ENCODE measurements at regions not wholly inside any gene's neighbourhood (a gene's known extent, or its start where the extent isn't known, plus 50 kb on each side); places are given as distances from the start of the nearest gene placed in this dataset.
"Not testable (repeated sequence)": the region's sequence is repeated elsewhere in the genome, so short reads cannot be mapped to it uniquely, and the experiment has no call there.

DNA sequence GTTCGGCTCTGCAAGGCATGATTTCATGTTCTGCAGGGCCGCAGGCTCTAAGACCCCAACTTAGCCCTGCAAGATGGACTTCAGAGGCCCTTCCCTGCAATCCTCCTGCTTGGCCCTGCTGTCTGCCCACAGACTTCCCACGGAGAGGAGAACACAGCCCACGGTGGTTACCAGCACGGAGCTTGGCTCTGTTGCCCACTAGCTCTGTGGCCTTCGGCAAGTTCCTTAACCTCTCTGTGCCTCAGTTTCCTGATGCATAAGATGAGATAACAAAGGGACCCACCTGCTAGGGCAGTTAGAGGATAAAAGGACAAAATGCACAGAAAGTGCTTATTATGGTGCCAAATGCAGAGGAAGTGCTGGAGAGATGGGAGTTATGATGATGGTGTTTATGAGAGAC lies 200.4 kb downstream of the HUNK start:
- no peak overlapping the region for H4K5ac ChIP-seq (ENCODE audit: insufficient read length, low read depth, low read length)
- H3K27ac ChIP-seq (ENCODE audit: insufficient read length, low read depth, low read length), result no peak overlapping the region
- H4K8ac ChIP-seq (replicated peaks; ENCODE audit: insufficient read length, low read depth, low read length), result no peak overlapping the region
- no peak overlapping the region for H2BK12ac ChIP-seq (ENCODE audit: insufficient read length, low read depth, low read length)
- H3K4me1 ChIP-seq (ENCODE audit: insufficient read depth, low read length), result no peaks in the 10 kb centered on the region
- no peak overlapping the region for H2BK5ac ChIP-seq (ENCODE audit: insufficient read length, low read length)
- 0 out of 4 replicates have a peak, but pooled peaks cover 0 to 3% of the 10 kb centered on the region in 2 experiments for H3K4me1 Mint-ChIP-seq
- H2BK20ac ChIP-seq (ENCODE audit: low read depth, low read length, poor library complexity, severe bottlenecking), result no peak overlapping the region
- H3K9me3 Mint-ChIP-seq, result no peaks in the 10 kb centered on the region
- H2AFZ ChIP-seq (ENCODE audit: low read length), result no peak overlapping the region
- H3K14ac ChIP-seq (ENCODE audit: insufficient read depth, low read length), result no peak overlapping the region
- no peaks in the 10 kb centered on the region for H3K36me3 Mint-ChIP-seq (ENCODE audit: insufficient read depth in 1 of 3, low read depth in 3 of 3)
- H3K23ac ChIP-seq (ENCODE audit: insufficient read length, low read depth, low read length), result no peak overlapping the region
- H4K91ac ChIP-seq (ENCODE audit: insufficient read length, low read depth, low read length), result no peak overlapping the region
- no peaks in the 10 kb centered on the region for H3K27me3 ChIP-seq (ENCODE audit: insufficient read depth, low read length)
- no peak overlapping the region for H3K4me2 ChIP-seq (ENCODE audit: insufficient read depth, insufficient read length, low read length)
- no peaks in the 10 kb centered on the region for H3K23me2 ChIP-seq (ENCODE audit: insufficient read length, low read depth, low read length, poor library complexity, severe bottlenecking)
- TF ChIP-seq, protein P1, sequence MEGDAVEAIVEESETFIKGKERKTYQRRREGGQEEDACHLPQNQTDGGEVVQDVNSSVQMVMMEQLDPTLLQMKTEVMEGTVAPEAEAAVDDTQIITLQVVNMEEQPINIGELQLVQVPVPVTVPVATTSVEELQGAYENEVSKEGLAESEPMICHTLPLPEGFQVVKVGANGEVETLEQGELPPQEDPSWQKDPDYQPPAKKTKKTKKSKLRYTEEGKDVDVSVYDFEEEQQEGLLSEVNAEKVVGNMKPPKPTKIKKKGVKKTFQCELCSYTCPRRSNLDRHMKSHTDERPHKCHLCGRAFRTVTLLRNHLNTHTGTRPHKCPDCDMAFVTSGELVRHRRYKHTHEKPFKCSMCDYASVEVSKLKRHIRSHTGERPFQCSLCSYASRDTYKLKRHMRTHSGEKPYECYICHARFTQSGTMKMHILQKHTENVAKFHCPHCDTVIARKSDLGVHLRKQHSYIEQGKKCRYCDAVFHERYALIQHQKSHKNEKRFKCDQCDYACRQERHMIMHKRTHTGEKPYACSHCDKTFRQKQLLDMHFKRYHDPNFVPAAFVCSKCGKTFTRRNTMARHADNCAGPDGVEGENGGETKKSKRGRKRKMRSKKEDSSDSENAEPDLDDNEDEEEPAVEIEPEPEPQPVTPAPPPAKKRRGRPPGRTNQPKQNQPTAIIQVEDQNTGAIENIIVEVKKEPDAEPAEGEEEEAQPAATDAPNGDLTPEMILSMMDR (conservative IDR thresholded peaks at IDR 0.05), result no peak
- no peak overlapping the region for H3T11ph ChIP-seq (ENCODE audit: low read length)
- no peak overlapping the region for H3K4me3 Mint-ChIP-seq
- no peaks in the 10 kb centered on the region for H3K9me3 ChIP-seq (ENCODE audit: control insufficient read depth, low read depth, low read length)
- no peaks in the 10 kb centered on the region for H3K79me2 ChIP-seq (ENCODE audit: insufficient read depth, low read length)
- no peak overlapping the region for H3K9ac ChIP-seq (ENCODE audit: extremely low read depth, insufficient read length, low read length)
- no peak overlapping the region for H3K4ac ChIP-seq (ENCODE audit: low read depth, low read length)
- H3K27ac Mint-ChIP-seq, result no peak overlapping the region
- H4K20me1 ChIP-seq (ENCODE audit: control insufficient read depth, insufficient read depth, insufficient read length), result no peaks in the 10 kb centered on the region
- no peak overlapping the region for H2AK5ac ChIP-seq (ENCODE audit: insufficient read length, low read length)
- H3K27me3 Mint-ChIP-seq (ENCODE audit: low read depth), result peaks cover 3% of the 10 kb centered on the region; the same call in 1 of the 2 replicates
- no peak overlapping the region for H2BK15ac ChIP-seq (ENCODE audit: low read depth, low read length)
- H3K79me1 ChIP-seq (ENCODE audit: insufficient read depth, low read depth, low read length, poor library complexity, severe bottlenecking), result no peaks in the 10 kb centered on the region
- no CpG with 5 or more reads among the region's 6 CpGs for WGBS (ENCODE audit: extremely low coverage, insufficient read length, low lambda C conversion rate)
- DNase-seq, result no peak
- H3K18ac ChIP-seq (ENCODE audit: insufficient read length, low read depth, low read length), result no peak overlapping the region
- H2BK120ac ChIP-seq (ENCODE audit: low read depth, low read length, poor library complexity, severe bottlenecking), result no peak overlapping the region
- no peak overlapping the region for H3K56ac ChIP-seq (ENCODE audit: insufficient read length, low read depth, low read length)

DNA sequence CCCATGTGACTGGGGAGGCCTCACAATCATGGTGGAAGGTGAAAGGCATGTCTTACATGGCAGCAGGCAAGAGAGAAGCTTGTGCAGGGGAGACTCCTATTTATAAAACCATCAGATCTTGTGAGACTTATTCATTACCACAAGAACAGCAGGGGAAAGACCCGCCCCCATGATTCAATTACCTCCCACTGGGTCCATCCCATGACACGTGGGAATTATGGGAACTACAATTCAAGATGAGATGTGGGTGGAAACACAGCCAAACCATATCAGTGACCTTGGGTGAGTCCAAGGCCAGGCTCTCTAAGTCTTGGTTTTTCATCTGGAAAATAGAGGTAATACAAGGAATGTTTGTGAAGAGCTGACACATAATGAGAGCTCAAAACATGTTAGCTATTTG lies 198.8 kb downstream of the HUNK start:
- no CpG with 5 or more reads among the region's 2 CpGs for WGBS (ENCODE audit: extremely low coverage, insufficient read length, low lambda C conversion rate)
- H3K4me2 ChIP-seq (ENCODE audit: insufficient read depth, insufficient read length, low read length); H3K27ac Mint-ChIP-seq; H4K5ac ChIP-seq (ENCODE audit: insufficient read length, low read depth, low read length); H2BK15ac ChIP-seq (ENCODE audit: low read depth, low read length); H3K4me3 Mint-ChIP-seq; H3K23ac ChIP-seq (ENCODE audit: insufficient read length, low read depth, low read length); H2BK5ac ChIP-seq (ENCODE audit: insufficient read length, low read length); H3K9me3 Mint-ChIP-seq; DNase-seq; H3K56ac ChIP-seq (ENCODE audit: insufficient read length, low read depth, low read length); H3K4ac ChIP-seq (ENCODE audit: low read depth, low read length); H3K14ac ChIP-seq (ENCODE audit: insufficient read depth, low read length); H3K27ac ChIP-seq (ENCODE audit: insufficient read length, low read depth, low read length); H3K4me1 ChIP-seq (ENCODE audit: insufficient read depth, low read length); H2AK5ac ChIP-seq (ENCODE audit: insufficient read length, low read length); H3K27me3 Mint-ChIP-seq (ENCODE audit: low read depth); H3K36me3 Mint-ChIP-seq (ENCODE audit: insufficient read depth in 1 of 3, low read depth in 3 of 3); H3K79me2 ChIP-seq (ENCODE audit: insufficient read depth, low read length); H4K91ac ChIP-seq (ENCODE audit: insufficient read length, low read depth, low read length); H2AFZ ChIP-seq (ENCODE audit: low read length); H3K9ac ChIP-seq (ENCODE audit: extremely low read depth, insufficient read length, low read length); H4K20me1 ChIP-seq (ENCODE audit: control insufficient read depth, insufficient read depth, insufficient read length); H2BK20ac ChIP-seq (ENCODE audit: low read depth, low read length, poor library complexity, severe bottlenecking); H3K18ac ChIP-seq (ENCODE audit: insufficient read length, low read depth, low read length); H3K27me3 ChIP-seq (ENCODE audit: insufficient read depth, low read length); H2BK120ac ChIP-seq (ENCODE audit: low read depth, low read length, poor library complexity, severe bottlenecking); H4K8ac ChIP-seq (replicated peaks; ENCODE audit: insufficient read length, low read depth, low read length); H2BK12ac ChIP-seq (ENCODE audit: insufficient read length, low read depth, low read length); H3K23me2 ChIP-seq (ENCODE audit: insufficient read length, low read depth, low read length, poor library complexity, severe bottlenecking); H3K9me3 ChIP-seq (ENCODE audit: control insufficient read depth, low read depth, low read length); H3K79me1 ChIP-seq (ENCODE audit: insufficient read depth, low read depth, low read length, poor library complexity, severe bottlenecking); H3K4me1 Mint-ChIP-seq; H3T11ph ChIP-seq (ENCODE audit: low read length): not testable (repeated sequence)
